ENCODE measurements at regions not wholly inside any gene's neighbourhood (a gene's known extent, or its start where the extent isn't known, plus 50 kb on each side); places are given as distances from the start of the nearest gene placed in this dataset.

GRCh38 chr10:120392245-120392644, 64.8 kb upstream of the PLPP4 start:
- TF ChIP-seq EZH2 (IDR thresholded peaks at IDR 0.05; ENCODE audit: borderline replicate concordance, insufficient read depth, low read depth, low read length, poor library complexity, severe bottlenecking) (no peak), CTCF (IDR thresholded peaks at IDR 0.05) (no peak)
